ENCODE measurements at regions not wholly inside any gene's neighbourhood (a gene's known extent, or its start where the extent isn't known, plus 50 kb on each side); places are given as distances from the start of the nearest gene placed in this dataset.

GRCh38 chr17:13131225-13131624, 113.4 kb upstream of the ELAC2 start:
- H3F3A ChIP-seq (ENCODE audit: insufficient read depth), result no peaks in the 10 kb centered on the region
- H3K4me3 ChIP-seq (ENCODE audit: insufficient read depth, low read length, poor library complexity, severe bottlenecking), result no peak overlapping the region
- no peak overlapping the region for H3K4me2 ChIP-seq (ENCODE audit: low read depth, low read length, poor library complexity, severe bottlenecking)
- H4K20me1 ChIP-seq (ENCODE audit: low read depth, low read length), result no peaks in the 10 kb centered on the region
- no peak for TF ChIP-seq EZH2phosphoT487 (conservative IDR thresholded peaks at IDR 0.05; ENCODE audit: low read length)
- TF ChIP-seq CTCF (IDR thresholded peaks at IDR 0.05; ENCODE audit: insufficient read depth, low read length, poor library complexity, severe bottlenecking), result no peak
- no peak overlapping the region for H2AFZ ChIP-seq (ENCODE audit: low read depth, low read length, severe bottlenecking)
- H3K9me2 ChIP-seq (replicated peaks; ENCODE audit: insufficient read depth, low read length), result no peaks in the 10 kb centered on the region
- H3K9me3 ChIP-seq (ENCODE audit: insufficient read depth, low read length), result no peaks in the 10 kb centered on the region
- no peaks in the 10 kb centered on the region for H3K36me3 ChIP-seq (ENCODE audit: low read length)
- no peak overlapping the region for H3K27ac ChIP-seq (ENCODE audit: low read depth, low read length)
- no peak overlapping the region for H3K9ac ChIP-seq (ENCODE audit: low read length)
- no peaks in the 10 kb centered on the region for H3K27me3 ChIP-seq (ENCODE audit: low read length)
- no peaks in the 10 kb centered on the region for H3K79me2 ChIP-seq (ENCODE audit: insufficient read depth, low read length)

- Histone ChIP-seq H2AFZ (ENCODE audit: low read depth, low read length, severe bottlenecking) (no peak overlapping the region), H3K4me2 (ENCODE audit: low read depth, low read length, poor library complexity, severe bottlenecking) (no peak overlapping the region), H3K79me2 (ENCODE audit: insufficient read depth, low read length) (no peaks in the 10 kb centered on the region), H3K9me2 (replicated peaks; ENCODE audit: insufficient read depth, low read length) (no peaks in the 10 kb centered on the region), H3K9ac (ENCODE audit: low read length) (no peak overlapping the region), H3K27ac (ENCODE audit: low read depth, low read length) (no peak overlapping the region), H3F3A (ENCODE audit: insufficient read depth) (no peaks in the 10 kb centered on the region), H3K4me3 (ENCODE audit: insufficient read depth, low read length, poor library complexity, severe bottlenecking) (no peak overlapping the region), H3K9me3 (ENCODE audit: insufficient read depth, low read length) (no peaks in the 10 kb centered on the region), H3K36me3 (ENCODE audit: low read length) (no peaks in the 10 kb centered on the region), H3K27me3 (ENCODE audit: low read length) (no peaks in the 10 kb centered on the region), H4K20me1 (ENCODE audit: low read depth, low read length) (no peaks in the 10 kb centered on the region)
- TF ChIP-seq EZH2phosphoT487 (conservative IDR thresholded peaks at IDR 0.05; ENCODE audit: low read length) (no peak), CTCF (IDR thresholded peaks at IDR 0.05; ENCODE audit: insufficient read depth, low read length, poor library complexity, severe bottlenecking) (no peak)
Observed at GRCh38 chr17:13129356-13129755, 111.5 kb upstream of the ELAC2 start.

- no peak overlapping the region for H3K4me3 ChIP-seq (ENCODE audit: insufficient read depth, low read length, poor library complexity, severe bottlenecking)
- H2AFZ ChIP-seq (ENCODE audit: low read depth, low read length, severe bottlenecking), result no peak overlapping the region
- H3K9me3 ChIP-seq (ENCODE audit: insufficient read depth, low read length), result no peaks in the 10 kb centered on the region
- no peak overlapping the region for H3K4me2 ChIP-seq (ENCODE audit: low read depth, low read length, poor library complexity, severe bottlenecking)
- H3K9ac ChIP-seq (ENCODE audit: low read length), result no peak overlapping the region
- H3K9me2 ChIP-seq (replicated peaks; ENCODE audit: insufficient read depth, low read length), result no peaks in the 10 kb centered on the region
- H3F3A ChIP-seq (ENCODE audit: insufficient read depth), result no peaks in the 10 kb centered on the region
- H3K36me3 ChIP-seq (ENCODE audit: low read length), result no peaks in the 10 kb centered on the region
- TF ChIP-seq CTCF (IDR thresholded peaks at IDR 0.05; ENCODE audit: insufficient read depth, low read length, poor library complexity, severe bottlenecking) (no peak), EZH2phosphoT487 (conservative IDR thresholded peaks at IDR 0.05; ENCODE audit: low read length) (no peak)
- no peaks in the 10 kb centered on the region for H3K27me3 ChIP-seq (ENCODE audit: low read length)
- H3K27ac ChIP-seq (ENCODE audit: low read depth, low read length), result no peak overlapping the region
- H4K20me1 ChIP-seq (ENCODE audit: low read depth, low read length), result no peaks in the 10 kb centered on the region
- no peaks in the 10 kb centered on the region for H3K79me2 ChIP-seq (ENCODE audit: insufficient read depth, low read length)
Observed at GRCh38 chr17:13128676-13129075, 110.8 kb upstream of the ELAC2 start.

All from SU-DHL-6 (cell line).